GM19452 (cell line): ENCODE measurements at regions not wholly inside any gene's neighbourhood (a gene's known extent, or its start where the extent isn't known, plus 50 kb on each side); places are given as distances from the start of the nearest gene placed in this dataset.

Experiments
- ATAC-seq: cut with Tn5 transposase; IDR thresholded peaks from one replicate; pipeline ENCODE4 v1.9.1; 2021; ENCODE audit not compliant: unreplicated experiment

DNA sequence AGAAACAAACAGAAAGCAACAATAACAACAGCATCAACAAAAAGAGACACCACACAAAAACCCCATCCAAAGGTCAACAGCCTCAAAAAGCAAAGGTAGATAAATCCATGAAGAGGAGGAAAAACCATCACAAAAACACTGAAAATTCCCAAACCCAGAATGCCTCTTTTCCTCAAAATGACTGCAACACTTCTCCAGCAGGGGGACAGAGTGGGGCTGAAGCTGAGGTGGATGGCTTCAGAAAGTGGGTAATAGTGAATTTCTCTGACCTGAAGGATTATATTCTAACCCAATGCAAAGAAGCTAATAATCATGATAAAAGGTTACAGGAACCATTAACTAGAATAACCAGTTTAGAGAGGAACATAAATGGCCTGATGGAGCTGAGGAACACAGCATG lies 888.2 kb downstream of the RAB28 start:
- ATAC-seq, result no peak

- no peak for ATAC-seq
These were observed 888.7 kb downstream of the RAB28 start for GRCh38 chr4:12595489-12595888.

DNA sequence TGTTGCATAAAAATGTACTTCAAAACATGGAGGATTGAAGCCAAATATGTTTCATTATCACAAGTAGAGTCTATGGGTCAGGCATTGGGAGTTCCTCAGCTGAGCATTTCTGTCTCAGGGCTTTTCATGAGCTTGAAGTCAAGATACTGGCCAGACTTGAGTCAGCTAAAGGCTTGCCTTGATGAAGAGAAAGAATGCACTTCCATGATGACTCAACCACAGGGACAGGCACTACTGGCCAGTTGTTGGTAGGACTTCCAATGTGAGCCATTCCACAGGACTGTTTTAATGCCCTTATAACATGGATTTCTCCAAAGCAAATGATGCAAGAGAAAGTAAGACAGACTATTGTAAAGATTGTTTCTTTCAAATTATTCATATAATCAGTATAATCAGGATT lies 895.6 kb downstream of the RAB28 start:
- no peak for ATAC-seq

DNA sequence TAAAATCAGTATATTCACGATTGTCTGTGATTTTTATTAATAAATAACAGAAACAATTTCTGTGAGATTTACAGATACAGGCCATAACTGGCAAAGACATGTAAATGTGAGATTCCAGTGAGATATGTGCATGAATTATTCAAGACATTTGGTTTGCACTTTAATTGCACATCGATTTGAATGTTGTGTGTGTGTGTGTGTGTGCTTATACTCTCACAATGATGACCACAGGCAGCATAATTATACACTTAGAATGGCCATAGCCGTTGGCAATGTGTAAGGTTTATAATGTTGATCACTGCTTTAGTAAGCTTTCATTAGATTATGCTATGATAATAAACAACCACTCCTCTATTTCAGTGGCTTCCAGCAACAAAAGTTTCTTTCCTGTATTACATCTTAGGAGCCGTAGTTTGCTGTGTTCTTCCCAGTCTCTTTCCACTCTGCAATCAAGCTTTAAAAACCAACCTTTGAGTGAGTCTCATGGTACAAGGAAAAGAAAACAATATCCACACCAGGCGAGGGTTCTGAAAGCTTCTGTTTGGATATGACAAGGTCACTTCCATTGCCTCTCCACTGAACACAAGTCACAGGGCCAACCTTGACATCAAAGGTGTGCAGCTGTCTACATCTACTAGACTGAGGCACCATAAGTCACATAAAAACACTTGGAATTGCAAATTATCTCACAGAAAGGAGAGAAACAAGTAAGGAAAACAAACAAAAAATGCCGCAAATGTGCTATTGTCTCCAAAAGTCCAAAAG lies 897.7 kb downstream of the RAB28 start:
- no peak for ATAC-seq

- no peak for ATAC-seq
These were observed 899.8 kb downstream of the RAB28 start for GRCh38 chr4:12584116-12584875.

- ATAC-seq, result no peak
These were observed 900.9 kb downstream of the RAB28 start for GRCh38 chr4:12583275-12583674.

- no peak for ATAC-seq
These were observed 903.4 kb downstream of the RAB28 start for GRCh38 chr4:12580787-12581186.

DNA sequence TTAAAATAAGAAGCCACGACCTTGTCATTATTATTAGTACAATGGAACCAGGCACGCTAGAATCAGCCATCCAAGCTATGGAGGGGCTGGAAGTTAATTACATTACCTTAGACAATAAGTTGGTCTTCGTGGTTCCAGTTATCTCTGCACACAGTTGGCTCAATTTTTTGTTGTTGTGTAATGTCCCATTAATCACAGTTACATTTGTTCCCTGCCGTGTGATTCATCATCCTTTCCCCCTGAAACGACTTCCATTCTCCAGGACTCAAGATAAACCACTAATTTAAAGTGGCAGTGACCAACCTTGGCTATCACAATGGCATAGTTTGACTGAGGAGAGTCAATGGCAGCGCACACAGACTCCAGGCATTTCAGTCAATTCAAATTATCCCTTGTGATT lies 905.0 kb downstream of the RAB28 start:
- ATAC-seq, result no peak

GRCh38 chr4:12576409-12576808 lies 907.7 kb downstream of the RAB28 start:
- ATAC-seq, result no peak

- no peak for ATAC-seq
These were observed 910.4 kb downstream of the RAB28 start for GRCh38 chr4:12573716-12574115.

DNA sequence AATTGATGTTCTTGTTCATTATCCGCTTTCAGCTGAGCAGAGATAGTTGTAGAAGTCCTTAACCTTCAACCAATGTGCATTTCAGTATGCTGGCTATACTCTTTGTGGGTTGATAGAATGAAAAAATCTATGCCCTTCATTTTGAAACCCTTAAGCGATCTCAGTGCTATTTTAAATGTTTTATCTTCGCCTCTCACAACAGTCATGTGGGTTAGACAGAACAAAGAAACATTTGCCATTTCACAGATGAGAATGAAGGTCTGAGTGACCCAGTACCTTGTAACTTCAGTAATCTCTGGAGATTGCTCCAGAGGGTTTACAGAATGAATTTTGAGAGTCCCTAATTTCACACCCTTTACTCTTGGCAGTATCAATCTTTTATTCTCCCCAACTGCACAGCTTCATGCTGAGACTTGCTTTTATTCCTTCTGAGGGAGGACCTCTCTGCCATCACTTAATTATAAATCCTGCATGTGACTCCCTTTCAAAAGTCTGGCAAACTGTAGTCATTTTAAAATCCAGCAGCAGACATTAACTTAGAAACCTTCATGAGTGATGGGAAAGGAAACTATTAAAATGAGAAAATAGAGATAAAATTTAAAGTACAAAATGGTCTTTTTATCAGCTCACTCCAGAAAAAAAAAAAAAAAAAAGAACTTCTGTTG lies 921.5 kb downstream of the RAB28 start:
- no peak for ATAC-seq

DNA sequence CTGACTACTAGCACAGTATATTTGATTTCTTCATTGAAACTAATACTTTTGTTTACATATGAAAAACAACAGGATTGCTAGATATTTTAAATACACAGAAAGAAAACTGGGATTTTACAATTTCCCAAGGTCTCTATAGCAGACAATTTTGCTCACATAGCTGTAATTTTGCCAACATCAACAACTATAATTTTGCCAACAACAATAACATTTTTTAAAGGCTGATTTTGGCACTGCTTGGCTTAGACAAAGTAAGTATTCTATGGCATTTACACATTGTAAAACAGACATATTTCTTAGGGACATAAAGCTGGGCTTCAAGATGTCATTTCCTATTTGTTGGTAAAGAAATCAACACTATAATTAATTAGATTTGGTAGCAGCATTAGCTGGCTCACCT lies 922.1 kb downstream of the RAB28 start:
- ATAC-seq, result no peak

DNA sequence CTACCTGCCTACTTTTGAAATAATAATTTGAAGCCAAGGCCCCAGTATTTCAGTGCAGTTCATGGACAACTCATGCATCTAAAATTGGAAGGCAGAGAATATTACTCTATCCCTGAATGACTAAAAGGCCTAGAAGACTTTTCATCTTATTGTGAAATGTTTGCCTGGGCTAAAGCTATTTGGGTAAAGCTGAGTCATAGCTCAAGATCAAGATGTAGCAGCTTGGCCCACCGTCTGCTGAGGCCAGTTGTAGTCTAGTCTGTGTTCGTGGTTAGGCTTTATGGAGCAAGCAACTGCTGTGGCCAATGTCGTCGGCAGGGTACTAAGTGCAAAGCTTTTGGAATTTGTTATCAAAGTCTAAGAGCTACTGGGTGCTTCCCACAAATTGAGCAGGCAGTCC lies 929.1 kb downstream of the RAB28 start:
- ATAC-seq, result no peak

DNA sequence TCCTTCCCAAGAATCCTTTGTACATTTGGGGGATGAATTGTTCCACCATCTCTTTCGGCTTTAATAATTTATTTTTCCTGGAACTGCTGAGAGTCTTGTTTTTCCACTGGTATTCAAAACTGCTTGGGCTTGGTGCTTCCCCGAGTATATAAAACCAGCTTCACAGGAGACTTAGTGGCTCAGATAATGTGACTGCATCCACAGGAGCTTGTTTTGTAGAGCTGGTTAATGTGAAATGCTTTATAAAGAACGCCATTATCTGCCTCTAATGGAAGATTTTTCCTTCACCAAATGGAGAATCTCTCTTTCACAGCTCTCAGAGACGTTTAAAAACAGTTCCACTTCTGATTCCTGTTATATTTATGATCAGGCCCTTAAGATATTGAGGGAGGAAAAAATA lies 935.5 kb downstream of the RAB28 start:
- no peak for ATAC-seq

- no peak for ATAC-seq
These were observed 938.3 kb downstream of the RAB28 start for GRCh38 chr4:12545812-12546211.

GRCh38 chr4:12538162-12538561 lies 946.0 kb downstream of the RAB28 start:
- ATAC-seq, result no peak

DNA sequence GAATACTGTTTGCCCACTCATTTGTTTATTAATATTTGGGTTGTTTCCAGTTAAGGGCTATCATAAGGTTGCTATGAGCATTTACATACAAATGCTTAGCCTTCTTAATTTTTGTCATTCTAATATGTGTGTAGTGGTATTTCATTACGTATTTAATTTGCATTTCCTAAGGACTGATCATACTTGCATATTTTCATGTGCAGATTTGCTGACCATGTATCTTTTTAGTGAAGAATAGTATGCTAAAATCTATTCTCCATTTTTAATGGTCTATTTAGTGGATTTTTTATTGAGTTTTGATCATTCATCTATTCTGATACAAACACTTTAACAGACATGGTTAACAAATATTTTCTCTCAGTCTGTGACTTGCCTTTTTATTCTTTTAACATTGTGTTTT lies 949.5 kb downstream of the RAB28 start:
- no peak for ATAC-seq

GRCh38 chr4:12519426-12519825 lies 964.7 kb downstream of the RAB28 start:
- no peak for ATAC-seq

- no peak for ATAC-seq
These were observed 976.2 kb downstream of the RAB28 start for GRCh38 chr4:12507868-12508481.

DNA sequence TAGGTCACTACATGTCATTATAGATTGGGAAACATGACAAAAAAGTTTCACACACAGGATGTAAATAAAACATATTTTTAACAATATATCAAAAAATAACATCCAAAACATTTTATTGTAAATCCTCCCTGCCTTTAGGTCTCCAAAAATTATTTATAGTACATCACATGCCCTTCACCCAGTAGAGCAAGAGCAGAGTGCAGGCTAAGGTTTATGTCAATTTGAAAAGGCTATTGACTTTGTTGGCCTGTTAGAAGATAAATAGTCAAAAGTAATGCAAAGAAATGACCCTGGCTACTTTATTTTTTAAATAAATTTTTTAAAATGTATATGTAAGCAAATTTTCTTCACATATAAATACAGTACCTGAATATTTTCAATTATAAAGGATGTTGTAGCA lies 983.7 kb downstream of the RAB28 start:
- ATAC-seq, result no peak

DNA sequence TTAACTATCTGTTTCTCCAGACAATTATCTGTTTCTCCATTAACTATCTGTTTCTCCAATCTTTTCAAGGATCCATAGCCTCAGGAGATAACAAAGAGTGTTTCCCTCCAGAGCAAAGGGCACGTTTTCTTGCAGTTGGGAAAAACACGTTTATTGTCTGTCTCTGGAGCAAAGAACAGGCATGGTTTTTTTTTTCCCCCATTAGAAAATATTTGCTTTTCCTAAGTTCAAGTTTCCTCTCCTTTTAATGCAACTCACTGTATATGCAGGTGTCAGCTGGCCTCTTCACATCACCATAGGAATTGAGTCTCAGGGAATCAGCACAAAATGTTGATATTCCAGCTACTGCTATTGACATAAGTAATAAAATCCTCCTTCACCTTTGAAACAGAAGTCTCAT lies 984.4 kb downstream of the RAB28 start:
- ATAC-seq, result no peak

DNA sequence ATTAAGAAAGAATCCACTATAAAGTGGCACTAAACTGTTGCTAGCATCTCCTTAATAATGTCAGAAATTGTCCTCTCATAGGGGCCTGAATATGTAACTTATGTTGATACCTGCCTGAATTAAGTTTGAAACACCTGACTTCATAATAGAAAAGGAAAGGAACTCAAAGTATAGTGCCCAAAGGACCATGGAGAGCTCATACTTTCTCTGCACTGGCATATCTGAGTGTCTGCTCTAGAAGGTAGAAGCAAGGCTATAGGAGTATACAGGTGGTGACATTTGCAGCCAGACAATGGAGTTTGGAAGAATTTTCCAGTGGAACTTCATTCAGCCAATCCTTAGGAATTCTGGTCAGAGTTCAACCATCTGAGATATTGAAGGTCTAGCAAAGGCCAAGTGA lies 988.9 kb downstream of the RAB28 start:
- ATAC-seq, result no peak
